ENCODE measurements at regions not wholly inside any gene's neighbourhood (a gene's known extent, or its start where the extent isn't known, plus 50 kb on each side); places are given as distances from the start of the nearest gene placed in this dataset.
"Not testable (repeated sequence)": the region's sequence is repeated elsewhere in the genome, so short reads cannot be mapped to it uniquely, and the experiment has no call there.

- no peak for TF ChIP-seq CTCF (IDR thresholded peaks at IDR 0.05; ENCODE audit: low read depth, low read length)
- Histone ChIP-seq H3K4me3 (ENCODE audit: low read depth, low read length) (no peak overlapping the region), H3K27ac (no peak overlapping the region)
Observed at GRCh38 chr9:106218427-106218826, 524.1 kb downstream of the TMEM38B start.

GRCh38 chr9:106218854-106219253 is 524.5 kb downstream of the TMEM38B start:
- Histone ChIP-seq H3K27me3 (ENCODE audit: insufficient read depth, low read depth, severe bottlenecking) (no peaks in the 10 kb centered on the region), H3K27ac (no peak overlapping the region), H3K36me3 (no peaks in the 10 kb centered on the region), H3K9me3 (ENCODE audit: severe bottlenecking) (no peaks in the 10 kb centered on the region), H3K4me3 (ENCODE audit: low read depth, low read length) (no peak overlapping the region)
- DNase-seq: no peak
- no peak for TF ChIP-seq CTCF (IDR thresholded peaks at IDR 0.05; ENCODE audit: low read depth, low read length)

More at GRCh38 chr9:106218427-106218826, 524.1 kb downstream of the TMEM38B start:
- no peak for DNase-seq
- Histone ChIP-seq H3K9me3 (ENCODE audit: severe bottlenecking) (no peaks in the 10 kb centered on the region), H3K27me3 (ENCODE audit: insufficient read depth, low read depth, severe bottlenecking) (no peaks in the 10 kb centered on the region), H3K36me3 (no peaks in the 10 kb centered on the region)

GRCh38 chr9:106220415-106220814 is 526.1 kb downstream of the TMEM38B start:
- DNase-seq: no peak
- H3K9me3 ChIP-seq (ENCODE audit: severe bottlenecking): no peaks in the 10 kb centered on the region
- H3K4me3 ChIP-seq (ENCODE audit: low read depth, low read length): no peak overlapping the region
- no peaks in the 10 kb centered on the region for H3K27me3 ChIP-seq (ENCODE audit: insufficient read depth, low read depth, severe bottlenecking)
- no peak for TF ChIP-seq CTCF (IDR thresholded peaks at IDR 0.05; ENCODE audit: low read depth, low read length)
- H3K36me3 ChIP-seq: no peaks in the 10 kb centered on the region
- H3K27ac ChIP-seq: no peak overlapping the region

GRCh38 chr9:106228861-106229260 is 534.5 kb downstream of the TMEM38B start:
- DNase-seq: no peak
- TF ChIP-seq CTCF (IDR thresholded peaks at IDR 0.05; ENCODE audit: low read depth, low read length): no peak
- H3K27me3 ChIP-seq (ENCODE audit: insufficient read depth, low read depth, severe bottlenecking): no peaks in the 10 kb centered on the region
- H3K9me3 ChIP-seq (ENCODE audit: severe bottlenecking): no peaks in the 10 kb centered on the region
- no peak overlapping the region for H3K4me3 ChIP-seq (ENCODE audit: low read depth, low read length)
- H3K36me3 ChIP-seq: no peaks in the 10 kb centered on the region
- H3K27ac ChIP-seq: no peak overlapping the region

- no peak for TF ChIP-seq CTCF (IDR thresholded peaks at IDR 0.05; ENCODE audit: low read depth, low read length)
- no peaks in the 10 kb centered on the region for H3K27me3 ChIP-seq (ENCODE audit: insufficient read depth, low read depth, severe bottlenecking)
- DNase-seq: no peak
Observed at GRCh38 chr9:106233116-106233515, 538.8 kb downstream of the TMEM38B start.

GRCh38 chr9:106260908-106261307 is 566.6 kb downstream of the TMEM38B start:
- DNase-seq, H3K36me3 ChIP-seq: not testable (repeated sequence)

More at GRCh38 chr9:106233116-106233515, 538.8 kb downstream of the TMEM38B start:
- H3K27ac ChIP-seq: no peak overlapping the region
- no peaks in the 10 kb centered on the region for H3K36me3 ChIP-seq
- no peak overlapping the region for H3K4me3 ChIP-seq (ENCODE audit: low read depth, low read length)
- H3K9me3 ChIP-seq (ENCODE audit: severe bottlenecking): no peaks in the 10 kb centered on the region

More at GRCh38 chr9:106260908-106261307, 566.6 kb downstream of the TMEM38B start:
- H3K4me3 ChIP-seq (ENCODE audit: low read depth, low read length); H3K27ac ChIP-seq; H3K27me3 ChIP-seq (ENCODE audit: insufficient read depth, low read depth, severe bottlenecking): not testable (repeated sequence)
- peaks cover 12% of the 10 kb centered on the region for H3K9me3 ChIP-seq (ENCODE audit: severe bottlenecking)

Measured in WERI-Rb-1 (cell line).